ENCODE measurements at regions not wholly inside any gene's neighbourhood (a gene's known extent, or its start where the extent isn't known, plus 50 kb on each side); places are given as distances from the start of the nearest gene placed in this dataset.

- DNase-seq, result no peak
- Histone ChIP-seq H3K27ac (no peak overlapping the region), H3K27me3 (no peaks in the 10 kb centered on the region), H3K9me3 (no peaks in the 10 kb centered on the region), H3K36me3 (no peaks in the 10 kb centered on the region), H3K4me1 (ENCODE audit: insufficient read depth) (no peaks in the 10 kb centered on the region), H3K4me3 (no peak overlapping the region)
- TF ChIP-seq EP300 (IDR thresholded peaks at IDR 0.05) (no peak), POLR2A (IDR thresholded peaks at IDR 0.05) (no peak), CTCF (IDR thresholded peaks at IDR 0.05) (no peak)
- intact Hi-C loops (cut with DNase I), result no loop called here
- WGBS, 3 donors, result 69 to 85% (median 74%) methylated on average over 2 of the region's 2 CpGs
Observed at GRCh38 chr9:7241694-7242093, 483.9 kb downstream of the KDM4C start.

- H3K9me3 ChIP-seq, result no peaks in the 10 kb centered on the region
- no peaks in the 10 kb centered on the region for H3K27me3 ChIP-seq
- no peak for DNase-seq
- no peaks in the 10 kb centered on the region for H3K36me3 ChIP-seq
- TF ChIP-seq CTCF (IDR thresholded peaks at IDR 0.05) (no peak), POLR2A (IDR thresholded peaks at IDR 0.05) (no peak), EP300 (IDR thresholded peaks at IDR 0.05) (no peak)
- no peaks in the 10 kb centered on the region for H3K4me1 ChIP-seq (ENCODE audit: insufficient read depth)
- H3K4me3 ChIP-seq, result no peak overlapping the region
- WGBS, 3 donors, result 62 to 66% (median 64%) methylated on average over 5 of the region's 5 CpGs
- no peak overlapping the region for H3K27ac ChIP-seq
- intact Hi-C loops (cut with DNase I), result no loop called here
Observed at GRCh38 chr9:7240569-7241311, 483.0 kb downstream of the KDM4C start.

GRCh38 chr9:7239708-7240107 is 481.9 kb downstream of the KDM4C start:
- TF ChIP-seq EP300 (IDR thresholded peaks at IDR 0.05), result no peak
- no peak for TF ChIP-seq CTCF (IDR thresholded peaks at IDR 0.05)
- no peak for TF ChIP-seq POLR2A (IDR thresholded peaks at IDR 0.05)
- H3K27me3 ChIP-seq, result no peaks in the 10 kb centered on the region
- no peaks in the 10 kb centered on the region for H3K9me3 ChIP-seq
- 65 to 83% (median 75%) methylated on average over 2 of the region's 2 CpGs for whole genome bisulfite sequencing, 3 donors
- no peak overlapping the region for H3K4me3 ChIP-seq
- no peak for DNase-seq
- no peaks in the 10 kb centered on the region for H3K4me1 ChIP-seq (ENCODE audit: insufficient read depth)
- no peaks in the 10 kb centered on the region for H3K36me3 ChIP-seq
- intact Hi-C loops (cut with DNase I), result no loop called here
- H3K27ac ChIP-seq, result no peak overlapping the region

GRCh38 chr9:7238247-7238637 is 480.5 kb downstream of the KDM4C start:
- TF ChIP-seq EP300 (IDR thresholded peaks at IDR 0.05) (no peak), CTCF (IDR thresholded peaks at IDR 0.05) (no peak), POLR2A (IDR thresholded peaks at IDR 0.05) (no peak)
- no peaks in the 10 kb centered on the region for H3K27me3 ChIP-seq
- H3K36me3 ChIP-seq, result no peaks in the 10 kb centered on the region
- 81 to 90% (median 84%) methylated on average over 2 of the region's 2 CpGs for WGBS, 3 donors
- H3K27ac ChIP-seq, result no peak overlapping the region
- DNase-seq, result no peak
- no peaks in the 10 kb centered on the region for H3K4me1 ChIP-seq (ENCODE audit: insufficient read depth)
- H3K9me3 ChIP-seq, result no peaks in the 10 kb centered on the region
- no peak overlapping the region for H3K4me3 ChIP-seq
- intact Hi-C loops (cut with DNase I), result no loop called here
